ENCODE measurements at regions not wholly inside any gene's neighbourhood (a gene's known extent, or its start where the extent isn't known, plus 50 kb on each side); places are given as distances from the start of the nearest gene placed in this dataset.

DNA sequence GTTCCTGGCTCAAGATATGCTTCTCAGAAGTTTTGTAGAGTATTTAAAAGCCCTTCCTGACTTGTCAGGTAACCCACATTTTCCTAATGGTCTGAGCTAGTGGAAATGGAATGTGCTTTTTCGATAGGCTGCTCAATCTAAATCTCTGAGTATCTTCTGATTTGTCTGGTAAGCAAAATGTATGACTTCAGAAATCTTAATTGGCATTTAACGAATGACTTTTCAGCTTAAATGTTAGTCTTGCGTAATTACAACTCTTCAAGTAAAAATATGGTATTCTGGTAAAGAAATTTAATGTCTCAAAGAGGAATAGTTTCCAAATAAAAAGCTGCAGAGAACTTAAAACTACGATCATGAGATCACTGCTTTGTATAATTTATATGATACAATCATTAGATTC lies 379.1 kb downstream of the ANKRD50 start:
- no peak overlapping the region for H3K4me3 Mint-ChIP-seq
- no peaks in the 10 kb centered on the region for H3K27me3 Mint-ChIP-seq (ENCODE audit: low read depth in 2 of 2)
- no peak overlapping the region for H3K27ac Mint-ChIP-seq
- H3K4me3 ChIP-seq (ENCODE audit: low read length): no peak overlapping the region
- 88% methylated on average over 3 of the region's 4 CpGs for WGBS (ENCODE audit: insufficient coverage)
- no peaks in the 10 kb centered on the region for H3K36me3 ChIP-seq (ENCODE audit: control insufficient read depth, insufficient read depth, low read length)
- no peaks in the 10 kb centered on the region for H3K9me3 ChIP-seq (ENCODE audit: control insufficient read depth, insufficient read depth, low read length)
- ATAC-seq (no peak), DNase-seq (no peak)
- H3K4me1 Mint-ChIP-seq: no peaks in the 10 kb centered on the region
- no peak for TF ChIP-seq CTCF (IDR thresholded peaks at IDR 0.05)
- intact Hi-C loops (cut with micrococcal nuclease): loop anchor here (5.0 kb wide), 1 partner anchor 949 kb away; no protein-coding TSS in a partner anchor
- no peak overlapping the region for H3K27ac ChIP-seq (ENCODE audit: low read length)
- no peaks in the 10 kb centered on the region for H3K27me3 ChIP-seq (ENCODE audit: control insufficient read depth, insufficient read depth, low read length)
- no peaks in the 10 kb centered on the region for H3K4me1 ChIP-seq (ENCODE audit: control insufficient read depth, insufficient read depth, low read length)
- no peaks in the 10 kb centered on the region for H3K9me3 Mint-ChIP-seq
- H3K36me3 Mint-ChIP-seq: no peaks in the 10 kb centered on the region

GRCh38 chr4:124334119-124334518 lies 378.4 kb downstream of the ANKRD50 start:
- no peak overlapping the region for H3K27ac Mint-ChIP-seq
- WGBS (ENCODE audit: insufficient coverage): 0% methylated on average over 2 of the region's 3 CpGs
- Histone ChIP-seq H3K4me3 (ENCODE audit: low read length) (no peak overlapping the region), H3K27me3 (ENCODE audit: control insufficient read depth, insufficient read depth, low read length) (no peaks in the 10 kb centered on the region), H3K36me3 (ENCODE audit: control insufficient read depth, insufficient read depth, low read length) (no peaks in the 10 kb centered on the region), H3K4me1 (ENCODE audit: control insufficient read depth, insufficient read depth, low read length) (no peaks in the 10 kb centered on the region), H3K27ac (ENCODE audit: low read length) (no peak overlapping the region), H3K9me3 (ENCODE audit: control insufficient read depth, insufficient read depth, low read length) (no peaks in the 10 kb centered on the region)
- no peaks in the 10 kb centered on the region for H3K9me3 Mint-ChIP-seq
- no peaks in the 10 kb centered on the region for H3K36me3 Mint-ChIP-seq
- intact Hi-C loops (cut with micrococcal nuclease): loop anchor here (5.0 kb wide), 1 partner anchor 948 kb away; no protein-coding TSS in a partner anchor
- H3K27me3 Mint-ChIP-seq (ENCODE audit: low read depth in 2 of 2): no peaks in the 10 kb centered on the region
- H3K4me3 Mint-ChIP-seq: no peak overlapping the region
- no peak for ATAC-seq
- no peaks in the 10 kb centered on the region for H3K4me1 Mint-ChIP-seq
- DNase-seq: peak in 1 of 2 donors; percentile 9
- TF ChIP-seq CTCF (IDR thresholded peaks at IDR 0.05): no peak

DNA sequence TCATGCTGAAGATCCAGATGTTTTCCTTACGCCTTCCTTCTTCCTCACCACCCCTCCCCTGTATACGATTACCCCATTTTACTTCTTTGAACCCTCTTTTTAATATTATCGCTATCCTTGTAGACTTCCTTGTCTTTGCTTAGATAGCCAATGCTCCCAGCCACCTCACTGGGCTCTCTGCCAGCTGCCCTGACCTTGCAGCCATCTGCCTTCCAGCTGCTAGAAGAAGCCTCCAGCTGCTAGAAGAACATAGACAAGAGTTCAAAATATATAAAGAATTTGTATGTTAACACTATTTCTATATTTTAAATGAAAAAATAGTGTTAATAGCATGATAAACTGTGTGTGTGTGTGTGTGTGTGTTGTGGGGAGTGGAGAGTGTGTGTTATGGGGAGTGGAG lies 374.7 kb downstream of the ANKRD50 start:
- H3K36me3 ChIP-seq (ENCODE audit: control insufficient read depth, insufficient read depth, low read length): no peaks in the 10 kb centered on the region
- ATAC-seq: no peak
- no peak overlapping the region for H3K4me3 ChIP-seq (ENCODE audit: low read length)
- H3K4me3 Mint-ChIP-seq: no peak overlapping the region
- no peaks in the 10 kb centered on the region for H3K27me3 ChIP-seq (ENCODE audit: control insufficient read depth, insufficient read depth, low read length)
- no peak for TF ChIP-seq CTCF (IDR thresholded peaks at IDR 0.05)
- H3K4me1 Mint-ChIP-seq: no peaks in the 10 kb centered on the region
- no peaks in the 10 kb centered on the region for H3K9me3 ChIP-seq (ENCODE audit: control insufficient read depth, insufficient read depth, low read length)
- H3K36me3 Mint-ChIP-seq: no peaks in the 10 kb centered on the region
- H3K27me3 Mint-ChIP-seq (ENCODE audit: low read depth in 2 of 2): no peaks in the 10 kb centered on the region
- intact Hi-C loops (cut with micrococcal nuclease): no loop called here
- peaks cover 0 to 2% of the 10 kb centered on the region in 2 donors for H3K9me3 Mint-ChIP-seq
- H3K27ac ChIP-seq (ENCODE audit: low read length): no peak overlapping the region
- WGBS (ENCODE audit: insufficient coverage): 64% methylated on average over 3 of the region's 3 CpGs
- no peak overlapping the region for H3K27ac Mint-ChIP-seq
- no peak for DNase-seq
- H3K4me1 ChIP-seq (ENCODE audit: control insufficient read depth, insufficient read depth, low read length): no peaks in the 10 kb centered on the region

- Mint-ChIP-seq H3K4me1 (no peaks in the 10 kb centered on the region), H3K27ac (no peak overlapping the region), H3K27me3 (ENCODE audit: low read depth in 2 of 2) (no peaks in the 10 kb centered on the region), H3K36me3 (no peaks in the 10 kb centered on the region), H3K9me3 (peaks cover 0 to 6% of the 10 kb centered on the region in 2 donors), H3K4me3 (no peak overlapping the region)
- TF ChIP-seq CTCF (IDR thresholded peaks at IDR 0.05): no peak
- H3K4me3 ChIP-seq (ENCODE audit: low read length): no peak overlapping the region
- ATAC-seq (no peak), DNase-seq (no peak)
- H3K4me1 ChIP-seq (ENCODE audit: control insufficient read depth, insufficient read depth, low read length): no peaks in the 10 kb centered on the region
- H3K36me3 ChIP-seq (ENCODE audit: control insufficient read depth, insufficient read depth, low read length): no peaks in the 10 kb centered on the region
- WGBS (ENCODE audit: insufficient coverage): 80% methylated on average over 2 of the region's 3 CpGs
- H3K27ac ChIP-seq (ENCODE audit: low read length): no peak overlapping the region
- H3K27me3 ChIP-seq (ENCODE audit: control insufficient read depth, insufficient read depth, low read length): no peaks in the 10 kb centered on the region
- intact Hi-C loops (cut with micrococcal nuclease): no loop called here
- H3K9me3 ChIP-seq (ENCODE audit: control insufficient read depth, insufficient read depth, low read length): no peaks in the 10 kb centered on the region
These were observed 368.8 kb downstream of the ANKRD50 start for GRCh38 chr4:124343661-124344171.
